A673 (cell line): ENCODE measurements at regions not wholly inside any gene's neighbourhood (a gene's known extent, or its start where the extent isn't known, plus 50 kb on each side); places are given as distances from the start of the nearest gene placed in this dataset.

Experiments
- BruUV-seq: library from RNA; stranded (reverse); fragments of 400-500 nt; replicated peaks from 2 replicates; lab custom pipeline; 2021; lab: Mats Ljungman, UMichigan
- CTCF ChIA-PET: fragments of 300-600 bp; sonication (Branson Sonifier 250); formaldehyde crosslinking; loops from one replicate; lab custom pipeline; 2022; ENCODE audit warnings: antibody characterized with exemption; lab: Charles Lee
- POLR2A ChIA-PET: fragments of 300-600 bp; sonication (Branson Sonifier 250); formaldehyde crosslinking; loops from one replicate; lab custom pipeline; 2022; ENCODE audit warnings: antibody characterized with exemption; ENCODE audit not compliant: low non-redundant PET; lab: Charles Lee
- DNase-seq: peaks from one replicate; pipeline ENCODE4 v3.0.0-alpha.2; 2015; ENCODE audit warnings: low spot score
- H3K27ac ChIP-seq: fragments of 200-600 bp; sonication (generic); 2 replicates; pipeline ENCODE4 v1.5.1; 2016; ENCODE audit warnings: mixed run types, low read depth, mild to moderate bottlenecking, mixed read lengths, antibody characterized with exemption, low read length; ENCODE audit not compliant: poor library complexity, severe bottlenecking
- H3K27me3 ChIP-seq: fragments of 200-600 bp; sonication (generic); replicated peaks from 2 replicates; pipeline ENCODE4 v1.6.1; 2017; ENCODE audit warnings: mixed run types, low read depth, mild to moderate bottlenecking, mixed read lengths, antibody characterized with exemption, low read length; ENCODE audit not compliant: insufficient read depth, poor library complexity
- H3K36me3 ChIP-seq: fragments of 200-600 bp; sonication (generic); 2 replicates; pipeline ENCODE4 v1.6.1; 2016; ENCODE audit warnings: mixed run types, mild to moderate bottlenecking, mixed read lengths, antibody characterized with exemption, low read length; ENCODE audit not compliant: insufficient read depth, poor library complexity, severe bottlenecking
- H3K4me1 ChIP-seq: fragments of 200-600 bp; sonication (generic); 2 replicates; pipeline ENCODE4 v1.6.1; 2017; ENCODE audit warnings: mixed run types, mild to moderate bottlenecking, mixed read lengths, antibody characterized with exemption, low read length; ENCODE audit not compliant: insufficient read depth, poor library complexity, severe bottlenecking
- H3K4me3 ChIP-seq: fragments of 200-600 bp; sonication (generic); 2 replicates; pipeline ENCODE4 v1.5.1; 2016; ENCODE audit warnings: low read depth, mixed run types, mild to moderate bottlenecking, mixed read lengths, low read length; ENCODE audit not compliant: poor library complexity, severe bottlenecking
- H3K9me3 ChIP-seq: fragments of 200-600 bp; sonication (generic); 2 replicates; pipeline ENCODE4 v1.6.1; 2016; ENCODE audit warnings: mixed run types, low read depth, mild to moderate bottlenecking, mixed read lengths, antibody characterized with exemption, low read length; ENCODE audit not compliant: poor library complexity, severe bottlenecking
- EZH2 ChIP-seq: fragments of 200-600 bp; sonication (generic); IDR thresholded peaks from 2 replicates; pipeline ENCODE4 v1.6.1; 2017; ENCODE audit warnings: borderline replicate concordance, low read depth, mild to moderate bottlenecking, mixed read lengths, antibody characterized with exemption, low read length; ENCODE audit not compliant: poor library complexity, severe bottlenecking
- intact Hi-C: fragments of 100-400 bp; cut with micrococcal nuclease; formaldehyde crosslinking; loops from one replicate; pipeline ENCODE4 v1.10.0; 2022; ENCODE audit not compliant: unreplicated experiment
- TF ChIP-seq, protein P1 (sequence below): fragments of 300-800, 200-600 bp; sonication (generic); conservative IDR thresholded peaks from 2 replicates; pipeline ENCODE4 v1.5.1; 2017; ENCODE audit warnings: low read depth, mild to moderate bottlenecking, antibody characterized with exemption, low read length, moderate library complexity, mixed read lengths

- ChIA-PET CTCF (no interaction called here), POLR2A (no interaction called here)
- Histone ChIP-seq H3K4me3 (no peak overlapping the region), H3K27me3 (no peaks in the 10 kb centered on the region), H3K4me1 (no peaks in the 10 kb centered on the region), H3K36me3 (no peaks in the 10 kb centered on the region), H3K27ac (no peak overlapping the region), H3K9me3 (no peaks in the 10 kb centered on the region)
- BruUV-seq = no TSS peak
- TF ChIP-seq EZH2 = no peak
- TF ChIP-seq, protein P1, sequence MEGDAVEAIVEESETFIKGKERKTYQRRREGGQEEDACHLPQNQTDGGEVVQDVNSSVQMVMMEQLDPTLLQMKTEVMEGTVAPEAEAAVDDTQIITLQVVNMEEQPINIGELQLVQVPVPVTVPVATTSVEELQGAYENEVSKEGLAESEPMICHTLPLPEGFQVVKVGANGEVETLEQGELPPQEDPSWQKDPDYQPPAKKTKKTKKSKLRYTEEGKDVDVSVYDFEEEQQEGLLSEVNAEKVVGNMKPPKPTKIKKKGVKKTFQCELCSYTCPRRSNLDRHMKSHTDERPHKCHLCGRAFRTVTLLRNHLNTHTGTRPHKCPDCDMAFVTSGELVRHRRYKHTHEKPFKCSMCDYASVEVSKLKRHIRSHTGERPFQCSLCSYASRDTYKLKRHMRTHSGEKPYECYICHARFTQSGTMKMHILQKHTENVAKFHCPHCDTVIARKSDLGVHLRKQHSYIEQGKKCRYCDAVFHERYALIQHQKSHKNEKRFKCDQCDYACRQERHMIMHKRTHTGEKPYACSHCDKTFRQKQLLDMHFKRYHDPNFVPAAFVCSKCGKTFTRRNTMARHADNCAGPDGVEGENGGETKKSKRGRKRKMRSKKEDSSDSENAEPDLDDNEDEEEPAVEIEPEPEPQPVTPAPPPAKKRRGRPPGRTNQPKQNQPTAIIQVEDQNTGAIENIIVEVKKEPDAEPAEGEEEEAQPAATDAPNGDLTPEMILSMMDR = no peak
- intact Hi-C loops = no loop called here
- DNase-seq = no peak
Observed at GRCh38 chr13:38624822-38625221, 62.1 kb upstream of the FREM2 start.

DNA sequence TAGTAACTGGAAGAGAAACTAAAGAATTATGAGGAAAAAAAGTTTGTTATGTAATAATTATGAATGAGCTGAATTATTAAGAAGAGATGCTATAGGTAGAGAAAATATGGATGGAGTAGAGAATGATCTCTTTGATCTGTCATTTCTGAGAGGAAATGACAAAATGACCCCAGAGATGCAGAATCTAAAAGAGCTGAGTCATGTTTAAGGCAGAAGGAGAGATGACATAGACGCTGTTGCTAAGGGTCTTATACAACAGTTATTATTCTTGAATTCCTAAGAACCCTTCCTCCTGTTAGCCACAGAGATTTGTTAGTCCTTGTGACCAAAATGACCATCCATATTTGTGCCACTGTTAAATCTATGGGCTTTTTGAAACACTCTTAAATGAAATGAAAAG lies 58.3 kb upstream of the FREM2 start:
- H3K9me3 ChIP-seq = no peaks in the 10 kb centered on the region
- ChIA-PET POLR2A (no interaction called here), CTCF (no interaction called here)
- H3K36me3 ChIP-seq = no peaks in the 10 kb centered on the region
- DNase-seq = no peak
- H3K27me3 ChIP-seq = no peaks in the 10 kb centered on the region
- no peak overlapping the region for H3K27ac ChIP-seq
- TF ChIP-seq, protein P1 = no peak
- no peak for TF ChIP-seq EZH2
- intact Hi-C loops = no loop called here
- BruUV-seq = no TSS peak
- no peak overlapping the region for H3K4me3 ChIP-seq
- H3K4me1 ChIP-seq = peaks cover 7% of the 10 kb centered on the region

- peak; percentile 27 for DNase-seq
- no TSS peak for BruUV-seq
- Histone ChIP-seq H3K27ac (no peak overlapping the region), H3K4me3 (no peak overlapping the region), H3K36me3 (no peaks in the 10 kb centered on the region), H3K4me1 (peaks cover 7% of the 10 kb centered on the region), H3K9me3 (no peaks in the 10 kb centered on the region), H3K27me3 (no peaks in the 10 kb centered on the region)
- CTCF ChIA-PET = no interaction called here
- POLR2A ChIA-PET = no interaction called here
- TF ChIP-seq EZH2 = no peak
- TF ChIP-seq, protein P1 = no peak
- intact Hi-C loops = no loop called here
Observed at GRCh38 chr13:38630780-38631179, 56.1 kb upstream of the FREM2 start.
